ENCODE measurements at regions not wholly inside any gene's neighbourhood (a gene's known extent, or its start where the extent isn't known, plus 50 kb on each side); places are given as distances from the start of the nearest gene placed in this dataset.
"Not testable (repeated sequence)": the region's sequence is repeated elsewhere in the genome, so short reads cannot be mapped to it uniquely, and the experiment has no call there.

DNA sequence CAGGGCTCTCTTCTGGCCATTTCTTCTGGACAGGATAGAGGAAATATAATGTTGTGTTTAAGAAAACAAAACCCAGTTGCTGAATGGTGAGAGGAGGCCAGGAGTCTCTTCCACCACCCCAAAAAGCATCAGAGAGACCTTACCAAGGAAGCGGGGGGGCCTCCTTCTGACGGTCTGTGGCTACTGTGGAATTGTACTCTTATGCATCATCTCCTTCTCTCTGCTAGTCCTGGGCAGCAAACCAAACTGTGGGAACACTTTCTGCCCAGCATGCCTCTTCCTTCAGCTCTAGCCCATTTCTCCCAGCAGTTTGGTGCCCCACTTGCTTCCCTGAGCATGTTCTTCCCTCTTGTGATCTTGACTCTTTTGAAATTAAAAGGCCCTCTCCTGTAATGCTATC is 157.7 kb downstream of the HHIPL2 start:
- no peaks in the 10 kb centered on the region for H3K9me3 Mint-ChIP-seq
- no peak overlapping the region for H3K27ac Mint-ChIP-seq
- DNase-seq: no peak
- H3K36me3 Mint-ChIP-seq (ENCODE audit: low read depth): no peaks in the 10 kb centered on the region
- no peak overlapping the region for H3K4me3 Mint-ChIP-seq
- H3K4me1 Mint-ChIP-seq (ENCODE audit: low read depth): peaks cover 18% of the 10 kb centered on the region
- no peaks in the 10 kb centered on the region for H3K27me3 Mint-ChIP-seq

- H3K27ac Mint-ChIP-seq: no peak overlapping the region
- H3K4me1 Mint-ChIP-seq (ENCODE audit: low read depth): peaks cover 12% of the 10 kb centered on the region
- peaks cover under 1% of the 10 kb centered on the region for H3K9me3 Mint-ChIP-seq
- no peaks in the 10 kb centered on the region for H3K36me3 Mint-ChIP-seq (ENCODE audit: low read depth)
- H3K4me3 Mint-ChIP-seq: no peak overlapping the region
- DNase-seq: no peak
- H3K27me3 Mint-ChIP-seq: no peaks in the 10 kb centered on the region
Measured at GRCh38 chr1:222387007-222387814, 160.7 kb downstream of the HHIPL2 start.

DNA sequence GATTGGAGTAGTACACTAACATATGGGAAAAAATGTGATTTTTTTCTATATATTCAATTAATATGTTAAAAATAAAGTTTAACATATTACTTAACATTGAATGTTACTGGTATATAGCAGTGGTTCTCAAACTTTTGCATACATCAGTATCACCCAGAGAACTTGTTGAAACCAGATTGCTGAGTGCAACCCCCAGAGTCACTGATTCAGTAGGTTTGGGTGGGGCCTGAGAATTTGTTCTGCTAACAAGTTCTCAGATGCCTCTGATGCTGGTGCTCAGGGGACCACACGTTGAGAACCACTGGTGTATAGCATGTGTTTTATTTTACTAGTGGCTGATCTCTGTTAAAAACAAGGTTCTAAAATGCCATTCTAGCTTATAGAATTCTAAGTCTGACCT is 161.9 kb downstream of the HHIPL2 start:
- peaks cover 4% of the 10 kb centered on the region for H3K9me3 Mint-ChIP-seq
- no peak for DNase-seq
- no peak overlapping the region for H3K27ac Mint-ChIP-seq
- no peaks in the 10 kb centered on the region for H3K36me3 Mint-ChIP-seq (ENCODE audit: low read depth)
- H3K4me1 Mint-ChIP-seq (ENCODE audit: low read depth): peaks cover 14% of the 10 kb centered on the region
- H3K4me3 Mint-ChIP-seq: no peak overlapping the region
- no peaks in the 10 kb centered on the region for H3K27me3 Mint-ChIP-seq

DNA sequence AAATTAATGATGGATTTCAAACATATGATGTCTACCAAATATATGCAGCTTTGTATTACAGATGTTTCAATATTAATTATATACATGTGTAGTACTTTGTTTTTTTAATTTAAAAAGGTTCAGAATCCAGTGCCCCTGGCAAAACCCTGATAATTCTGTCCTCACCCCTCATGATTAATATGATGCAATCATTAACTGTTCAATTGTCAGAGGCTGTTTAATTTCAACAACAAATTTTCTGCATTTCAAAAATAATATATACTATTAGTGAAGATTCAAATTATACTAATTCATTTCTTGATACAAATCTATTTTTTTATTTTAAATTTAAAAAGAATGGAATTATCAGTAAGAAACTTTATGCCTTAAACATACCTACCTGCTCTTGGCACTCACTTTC is 162.6 kb downstream of the HHIPL2 start:
- Mint-ChIP-seq H3K36me3 (ENCODE audit: low read depth) (no peaks in the 10 kb centered on the region), H3K27ac (no peak overlapping the region), H3K27me3 (no peaks in the 10 kb centered on the region), H3K4me1 (ENCODE audit: low read depth) (peaks cover 14% of the 10 kb centered on the region), H3K4me3 (no peak overlapping the region), H3K9me3 (peaks cover 10% of the 10 kb centered on the region)
- DNase-seq: no peak

- Mint-ChIP-seq H3K36me3 (ENCODE audit: low read depth) (no peaks in the 10 kb centered on the region), H3K4me1 (ENCODE audit: low read depth) (peaks cover 13% of the 10 kb centered on the region), H3K4me3 (no peak overlapping the region), H3K27ac (no peak overlapping the region), H3K27me3 (no peaks in the 10 kb centered on the region), H3K9me3 (peaks cover 17% of the 10 kb centered on the region)
- no peak for DNase-seq
Measured at GRCh38 chr1:222384531-222384930, 163.4 kb downstream of the HHIPL2 start.

GRCh38 chr1:222382171-222382570 is 165.7 kb downstream of the HHIPL2 start:
- H3K27me3 Mint-ChIP-seq: no peaks in the 10 kb centered on the region
- peaks cover 17% of the 10 kb centered on the region for H3K9me3 Mint-ChIP-seq
- H3K27ac Mint-ChIP-seq: no peak overlapping the region
- DNase-seq: no peak
- no peaks in the 10 kb centered on the region for H3K36me3 Mint-ChIP-seq (ENCODE audit: low read depth)
- H3K4me3 Mint-ChIP-seq: no peak overlapping the region
- H3K4me1 Mint-ChIP-seq (ENCODE audit: low read depth): peaks cover 6% of the 10 kb centered on the region

- Mint-ChIP-seq H3K27me3 (no peaks in the 10 kb centered on the region), H3K9me3 (peaks cover 17% of the 10 kb centered on the region), H3K36me3 (ENCODE audit: low read depth) (no peaks in the 10 kb centered on the region)
Measured at GRCh38 chr1:222377428-222378088, 170.3 kb downstream of the HHIPL2 start.

GRCh38 chr1:222376791-222377190 is 171.1 kb downstream of the HHIPL2 start:
- Mint-ChIP-seq H3K9me3 (peaks cover 13% of the 10 kb centered on the region), H3K4me1 (ENCODE audit: low read depth) (peaks cover 10% of the 10 kb centered on the region)
- not testable (repeated sequence) for DNase-seq; H3K27ac Mint-ChIP-seq; H3K36me3 Mint-ChIP-seq (ENCODE audit: low read depth); H3K4me3 Mint-ChIP-seq; H3K27me3 Mint-ChIP-seq

More at GRCh38 chr1:222377428-222378088, 170.3 kb downstream of the HHIPL2 start:
- no peak for DNase-seq
- peaks cover 13% of the 10 kb centered on the region for H3K4me1 Mint-ChIP-seq (ENCODE audit: low read depth)
- H3K4me3 Mint-ChIP-seq: no peak overlapping the region
- H3K27ac Mint-ChIP-seq: no peak overlapping the region

- H3K4me1 Mint-ChIP-seq (ENCODE audit: low read depth): peaks cover 10% of the 10 kb centered on the region
- DNase-seq: no peak
- H3K27ac Mint-ChIP-seq: no peak overlapping the region
- no peak overlapping the region for H3K4me3 Mint-ChIP-seq
- no peaks in the 10 kb centered on the region for H3K36me3 Mint-ChIP-seq (ENCODE audit: low read depth)
- no peaks in the 10 kb centered on the region for H3K27me3 Mint-ChIP-seq
- H3K9me3 Mint-ChIP-seq: peaks cover 11% of the 10 kb centered on the region
Measured at GRCh38 chr1:222375701-222376100, 172.2 kb downstream of the HHIPL2 start.

GRCh38 chr1:222373831-222374602 is 173.9 kb downstream of the HHIPL2 start:
- H3K9me3 Mint-ChIP-seq: no peaks in the 10 kb centered on the region
- H3K4me1 Mint-ChIP-seq (ENCODE audit: low read depth): peaks cover 10% of the 10 kb centered on the region
- H3K27ac Mint-ChIP-seq: no peak overlapping the region

GRCh38 chr1:222373216-222373615 is 174.7 kb downstream of the HHIPL2 start:
- no peak overlapping the region for H3K27ac Mint-ChIP-seq
- no peaks in the 10 kb centered on the region for H3K27me3 Mint-ChIP-seq
- no peak for DNase-seq
- no peaks in the 10 kb centered on the region for H3K36me3 Mint-ChIP-seq (ENCODE audit: low read depth)
- peaks cover 10% of the 10 kb centered on the region for H3K4me1 Mint-ChIP-seq (ENCODE audit: low read depth)
- no peak overlapping the region for H3K4me3 Mint-ChIP-seq
- H3K9me3 Mint-ChIP-seq: no peaks in the 10 kb centered on the region

More at GRCh38 chr1:222373831-222374602, 173.9 kb downstream of the HHIPL2 start:
- no peak overlapping the region for H3K4me3 Mint-ChIP-seq
- DNase-seq: no peak
- no peaks in the 10 kb centered on the region for H3K36me3 Mint-ChIP-seq (ENCODE audit: low read depth)
- H3K27me3 Mint-ChIP-seq: no peaks in the 10 kb centered on the region

DNA sequence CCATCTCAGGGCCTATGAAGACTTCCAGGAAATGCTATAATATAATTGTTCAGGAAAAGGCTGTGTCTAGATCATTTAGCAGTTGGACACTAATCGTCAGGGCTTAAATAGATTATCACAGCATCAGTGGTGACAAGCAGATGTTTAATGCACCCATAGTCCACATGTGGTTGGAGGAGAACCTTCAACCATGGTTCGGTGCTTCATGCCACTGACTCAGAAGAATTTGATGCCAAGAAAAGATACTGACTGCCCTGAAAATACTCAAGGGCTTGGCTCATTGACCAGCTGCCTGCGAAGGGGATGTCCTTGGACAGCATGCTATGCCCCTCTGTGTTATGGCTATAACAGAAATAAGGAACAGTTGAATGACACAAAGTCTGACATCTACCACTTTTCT is 175.7 kb downstream of the HHIPL2 start:
- no peaks in the 10 kb centered on the region for H3K9me3 Mint-ChIP-seq
- no peak overlapping the region for H3K27ac Mint-ChIP-seq
- H3K4me1 Mint-ChIP-seq (ENCODE audit: low read depth): peaks cover 10% of the 10 kb centered on the region
- DNase-seq: no peak
- H3K36me3 Mint-ChIP-seq (ENCODE audit: low read depth): no peaks in the 10 kb centered on the region
- no peak overlapping the region for H3K4me3 Mint-ChIP-seq
- no peaks in the 10 kb centered on the region for H3K27me3 Mint-ChIP-seq

GRCh38 chr1:222370913-222371675 is 176.8 kb downstream of the HHIPL2 start:
- H3K9me3 Mint-ChIP-seq: no peaks in the 10 kb centered on the region
- no peak overlapping the region for H3K4me3 Mint-ChIP-seq
- no peak overlapping the region for H3K27ac Mint-ChIP-seq
- H3K4me1 Mint-ChIP-seq (ENCODE audit: low read depth): peaks cover 10% of the 10 kb centered on the region
- H3K27me3 Mint-ChIP-seq: no peaks in the 10 kb centered on the region
- H3K36me3 Mint-ChIP-seq (ENCODE audit: low read depth): no peaks in the 10 kb centered on the region
- no peak for DNase-seq
